Daoy (cell line): ENCODE measurements at regions not wholly inside any gene's neighbourhood (a gene's known extent, or its start where the extent isn't known, plus 50 kb on each side); places are given as distances from the start of the nearest gene placed in this dataset.

Experiments
- DNase-seq: peaks from one replicate; pipeline ENCODE4 v3.0.0-alpha.2; 2015; ENCODE audit warnings: low read depth

DNA sequence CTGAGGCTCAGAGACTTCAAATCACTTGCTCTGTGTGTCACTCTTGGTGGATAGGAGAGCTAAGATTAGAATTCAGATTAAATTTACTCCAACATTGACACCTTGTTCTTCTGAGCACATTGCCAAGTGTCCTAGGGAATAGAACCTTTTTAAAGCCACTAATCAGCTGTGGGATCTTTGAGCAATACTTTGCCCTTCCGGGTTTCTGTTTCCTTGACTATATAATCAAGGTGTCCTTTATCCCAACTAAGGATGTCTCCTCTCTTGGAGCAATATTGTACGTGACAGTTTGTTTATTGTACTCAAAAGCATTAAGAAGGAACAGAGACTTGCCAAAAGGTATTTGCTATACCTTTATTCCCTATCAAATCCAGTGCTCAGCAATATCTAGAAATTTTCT, 170.9 kb upstream of the CADPS start:
- no peak for DNase-seq

GRCh38 chr3:63046580-63046979, 171.4 kb upstream of the CADPS start:
- DNase-seq = no peak

DNA sequence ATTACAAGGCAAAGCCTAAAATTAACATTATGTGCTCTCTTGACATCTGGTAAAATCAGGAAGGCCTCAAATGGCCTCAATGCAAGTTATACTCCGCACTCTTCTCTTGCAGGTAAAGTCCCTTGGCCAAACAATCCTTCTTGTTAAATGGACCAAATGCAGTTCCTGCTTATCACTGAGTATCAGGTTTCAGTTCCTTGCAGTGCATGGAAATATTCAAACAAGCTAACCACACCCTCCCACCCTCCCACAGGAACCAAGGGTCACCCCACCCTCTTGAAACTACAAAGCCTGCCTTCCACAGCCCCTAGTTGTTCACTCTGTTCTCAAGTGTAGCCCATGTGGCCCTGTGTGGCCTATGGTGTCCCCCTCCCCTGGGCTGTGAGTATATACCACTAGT, 171.9 kb upstream of the CADPS start:
- no peak for DNase-seq

GRCh38 chr3:63048367-63049326, 173.4 kb upstream of the CADPS start:
- DNase-seq = peak; percentile 3

DNA sequence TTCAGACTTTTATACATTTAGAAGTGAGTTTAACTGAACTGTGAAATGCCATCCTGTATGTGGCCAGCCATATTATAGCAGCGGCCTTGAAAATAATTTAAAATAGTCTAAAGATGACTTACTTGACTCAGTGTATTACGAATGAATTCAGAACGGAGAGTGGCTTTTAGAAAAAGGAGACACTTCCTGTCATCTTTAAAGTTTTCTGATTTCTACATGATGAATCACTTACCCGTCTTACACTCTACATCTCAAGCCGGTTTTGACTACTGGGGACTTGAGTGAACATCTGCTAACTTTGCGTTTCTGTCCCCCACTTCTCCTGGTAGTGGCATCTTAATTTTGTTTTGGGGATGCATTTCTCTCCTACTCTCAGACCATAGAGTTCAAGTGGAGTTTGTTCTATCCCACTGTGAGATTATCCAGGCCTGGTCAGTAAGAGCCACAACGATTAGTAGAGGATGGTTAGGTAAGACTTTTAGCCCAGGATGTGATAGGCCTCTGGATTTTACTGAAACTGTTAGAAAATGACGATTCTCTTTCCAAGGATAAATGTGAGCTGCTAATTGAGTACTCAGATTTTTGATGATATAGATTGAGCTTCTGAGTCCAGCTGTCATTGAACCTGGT, 175.4 kb upstream of the CADPS start:
- DNase-seq = no peak

- peak; percentile 78 for DNase-seq
These were observed 176.7 kb upstream of the CADPS start for GRCh38 chr3:63051920-63052319.

GRCh38 chr3:63056932-63057331, 181.7 kb upstream of the CADPS start:
- no peak for DNase-seq

GRCh38 chr3:63060412-63060811, 185.2 kb upstream of the CADPS start:
- peak; percentile 11 for DNase-seq

DNA sequence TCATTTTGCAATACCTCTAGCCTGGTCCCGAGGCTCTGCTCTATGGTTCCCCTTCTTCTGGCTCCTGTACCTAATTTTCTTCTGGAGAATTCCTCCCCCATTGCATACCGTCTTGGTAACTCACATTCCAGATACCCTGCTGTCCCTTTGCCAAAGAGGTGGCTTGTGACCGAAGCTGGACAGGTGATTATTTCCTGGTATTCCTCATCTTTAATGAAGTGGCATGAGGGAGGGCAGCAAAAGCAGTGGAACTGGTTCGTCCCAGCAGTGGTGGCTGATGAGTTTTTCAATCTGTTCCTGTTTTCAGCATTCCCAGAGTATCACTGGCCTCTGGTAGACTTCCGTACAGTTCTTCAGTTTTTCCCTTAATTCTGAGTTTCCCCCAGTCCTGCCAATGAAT, 186.2 kb upstream of the CADPS start:
- no peak for DNase-seq

GRCh38 chr3:63064209-63064755, 189.1 kb upstream of the CADPS start:
- DNase-seq = no peak

DNA sequence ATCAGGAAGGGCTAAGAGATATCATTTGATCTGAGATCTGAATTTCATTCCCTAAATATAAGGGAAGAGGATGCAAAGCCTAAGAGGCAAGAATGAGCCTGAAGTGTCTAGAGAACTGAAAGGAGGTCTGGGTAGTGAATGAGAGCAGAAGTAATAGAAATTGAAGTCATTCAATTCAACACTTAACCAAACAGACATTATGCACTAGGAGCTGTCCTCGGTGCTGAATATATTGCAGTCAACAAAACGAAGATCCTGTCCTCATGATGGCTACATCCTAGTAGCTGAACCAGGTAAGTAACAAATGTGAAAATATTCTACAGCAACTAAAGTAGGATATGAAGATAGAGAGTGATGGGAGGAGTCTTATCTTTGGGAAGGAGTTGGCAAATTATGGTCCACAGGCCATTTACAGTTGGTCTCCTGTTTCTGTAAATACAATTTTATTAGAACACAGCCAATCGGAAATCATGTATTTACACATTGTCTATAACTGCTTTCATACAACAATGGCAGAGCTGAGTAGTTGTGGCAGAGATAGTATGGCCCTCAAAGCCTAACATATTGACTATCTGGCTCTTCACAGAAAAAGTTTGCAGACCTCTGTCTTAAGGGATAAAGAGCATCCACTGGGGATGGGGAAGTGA, 192.9 kb upstream of the CADPS start:
- peak; percentile 39 for DNase-seq

GRCh38 chr3:63069806-63070475, 194.7 kb upstream of the CADPS start:
- DNase-seq = no peak

GRCh38 chr3:63070476-63070810, 195.2 kb upstream of the CADPS start:
- DNase-seq = no peak

DNA sequence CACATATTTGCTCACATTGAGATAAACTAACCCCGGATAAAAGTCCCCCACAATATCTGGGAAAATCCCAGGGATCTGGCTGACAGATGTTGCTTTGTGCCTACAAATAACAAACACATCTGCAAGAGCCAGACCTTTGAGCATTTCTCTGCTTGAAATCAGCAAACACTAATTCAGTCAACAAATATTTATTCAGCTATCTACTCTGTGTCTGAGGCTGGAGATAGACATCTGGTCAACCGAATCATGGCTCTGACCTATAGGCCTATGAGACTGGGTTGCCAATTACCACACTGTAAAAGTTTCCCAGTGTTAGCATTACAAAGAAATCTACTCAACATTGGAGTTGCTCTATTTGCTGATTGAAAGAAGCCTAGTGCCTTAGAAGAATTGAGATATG, 201.1 kb upstream of the CADPS start:
- DNase-seq = no peak

GRCh38 chr3:63086190-63086589, 191.9 kb upstream of the SYNPR start:
- no peak for DNase-seq

DNA sequence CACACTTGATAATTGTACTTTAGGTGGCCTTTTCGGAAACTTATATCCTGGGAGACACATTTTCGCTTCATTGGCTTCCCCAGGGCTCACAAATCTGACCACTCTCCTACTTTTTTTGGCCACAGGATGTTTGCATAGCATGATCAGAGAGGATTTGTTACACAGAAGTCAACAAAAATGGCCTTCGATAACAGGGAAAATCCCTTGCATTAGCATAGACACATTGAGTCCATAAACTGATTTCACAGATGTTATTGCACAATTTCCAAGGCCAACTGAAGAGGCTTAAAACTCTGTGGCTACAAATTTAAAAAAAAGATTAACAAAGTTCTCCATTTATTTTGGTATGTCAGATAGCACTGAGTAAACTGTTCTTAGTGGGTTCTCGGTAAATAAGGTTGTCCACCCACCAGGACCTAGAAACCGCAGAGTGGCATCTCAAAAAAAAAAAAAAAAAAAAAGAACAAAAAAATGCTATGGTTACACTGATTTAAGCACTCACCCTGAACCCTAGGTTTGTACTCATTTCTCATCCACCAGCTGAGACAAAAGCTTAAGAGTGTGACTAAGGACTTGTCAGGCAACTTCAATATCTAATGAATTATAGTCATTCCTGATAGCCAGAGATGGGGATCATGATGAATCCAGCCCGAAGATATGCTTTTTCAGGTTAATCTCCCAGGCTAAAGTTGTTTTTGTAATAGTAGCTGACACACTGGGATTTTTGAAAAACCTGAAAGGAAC, 188.9 kb upstream of the SYNPR start:
- no peak for DNase-seq

DNA sequence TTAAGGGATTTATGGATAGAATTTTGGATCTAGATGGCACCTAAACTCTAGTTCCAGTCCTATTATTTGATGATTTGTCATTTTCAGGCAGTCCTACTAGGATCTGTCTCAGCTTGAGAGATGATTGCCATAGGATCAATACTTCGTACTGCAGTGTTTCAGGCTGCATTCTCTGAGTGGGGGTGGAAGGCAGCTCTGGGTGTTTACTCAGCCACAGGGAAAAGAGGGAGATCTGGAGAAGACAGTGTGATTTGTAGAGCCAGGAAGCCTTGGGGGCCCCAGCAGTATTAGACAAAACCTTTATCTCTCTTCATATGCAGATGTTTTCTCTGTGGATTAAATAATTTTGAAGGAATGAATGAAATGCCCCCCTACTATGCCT, 188.4 kb upstream of the SYNPR start:
- no peak for DNase-seq

GRCh38 chr3:63090656-63091055, 187.5 kb upstream of the SYNPR start:
- no peak for DNase-seq

- DNase-seq = no peak
These were observed 185.6 kb upstream of the SYNPR start for GRCh38 chr3:63092515-63092914.

GRCh38 chr3:63094642-63095408, 183.3 kb upstream of the SYNPR start:
- DNase-seq = no peak
